WERI-Rb-1 (cell line): ENCODE measurements at regions not wholly inside any gene's neighbourhood (a gene's known extent, or its start where the extent isn't known, plus 50 kb on each side); places are given as distances from the start of the nearest gene placed in this dataset.
"Not testable (repeated sequence)": the region's sequence is repeated elsewhere in the genome, so short reads cannot be mapped to it uniquely, and the experiment has no call there.

Experiments used
- DNase-seq: peaks from one replicate; pipeline ENCODE4 v3.0.0-alpha.2; 2020
- H3K27ac ChIP-seq: fragments of 250-450 bp; sonication (Bioruptor Pico); 2 replicates; pipeline ENCODE4 v1.5.1; 2020; ENCODE audit warnings: mild to moderate bottlenecking, moderate library complexity
- H3K27me3 ChIP-seq: fragments of 250-450 bp; sonication (Bioruptor Pico); 2 replicates; pipeline ENCODE4 v1.5.1; 2021; ENCODE audit warnings: mild to moderate bottlenecking, low read depth, moderate library complexity; ENCODE audit not compliant: insufficient read depth, severe bottlenecking
- H3K36me3 ChIP-seq: fragments of 250-450 bp; sonication (Bioruptor Pico); 2 replicates; pipeline ENCODE4 v1.5.1; 2020; ENCODE audit warnings: mild to moderate bottlenecking, moderate library complexity
- H3K4me3 ChIP-seq: 2 replicates; pipeline ENCODE4 v1.5.1; 2011; ENCODE audit warnings: low read depth, mild to moderate bottlenecking, control low read depth, low read length
- H3K9me3 ChIP-seq: fragments of 250-450 bp; sonication (Bioruptor Pico); 2 replicates; pipeline ENCODE4 v1.5.1; 2021; ENCODE audit warnings: mild to moderate bottlenecking, moderate library complexity; ENCODE audit not compliant: severe bottlenecking
- TF ChIP-seq, protein P1 (sequence below): IDR thresholded peaks from 2 replicates; pipeline ENCODE4 v1.5.1; 2011; ENCODE audit warnings: low read depth, mild to moderate bottlenecking, control low read depth, inconsistent platforms, low read length

- Histone ChIP-seq H3K9me3 (no peaks in the 10 kb centered on the region), H3K27ac (no peak overlapping the region), H3K27me3 (no peaks in the 10 kb centered on the region), H3K4me3 (no peak overlapping the region), H3K36me3 (no peaks in the 10 kb centered on the region)
- TF ChIP-seq, protein P1, sequence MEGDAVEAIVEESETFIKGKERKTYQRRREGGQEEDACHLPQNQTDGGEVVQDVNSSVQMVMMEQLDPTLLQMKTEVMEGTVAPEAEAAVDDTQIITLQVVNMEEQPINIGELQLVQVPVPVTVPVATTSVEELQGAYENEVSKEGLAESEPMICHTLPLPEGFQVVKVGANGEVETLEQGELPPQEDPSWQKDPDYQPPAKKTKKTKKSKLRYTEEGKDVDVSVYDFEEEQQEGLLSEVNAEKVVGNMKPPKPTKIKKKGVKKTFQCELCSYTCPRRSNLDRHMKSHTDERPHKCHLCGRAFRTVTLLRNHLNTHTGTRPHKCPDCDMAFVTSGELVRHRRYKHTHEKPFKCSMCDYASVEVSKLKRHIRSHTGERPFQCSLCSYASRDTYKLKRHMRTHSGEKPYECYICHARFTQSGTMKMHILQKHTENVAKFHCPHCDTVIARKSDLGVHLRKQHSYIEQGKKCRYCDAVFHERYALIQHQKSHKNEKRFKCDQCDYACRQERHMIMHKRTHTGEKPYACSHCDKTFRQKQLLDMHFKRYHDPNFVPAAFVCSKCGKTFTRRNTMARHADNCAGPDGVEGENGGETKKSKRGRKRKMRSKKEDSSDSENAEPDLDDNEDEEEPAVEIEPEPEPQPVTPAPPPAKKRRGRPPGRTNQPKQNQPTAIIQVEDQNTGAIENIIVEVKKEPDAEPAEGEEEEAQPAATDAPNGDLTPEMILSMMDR = no peak
- no peak for DNase-seq
These were observed 950.3 kb downstream of the SOCS6 start for GRCh38 chr18:71238974-71239624.

- Histone ChIP-seq H3K36me3 (no peaks in the 10 kb centered on the region), H3K27ac (no peak overlapping the region), H3K4me3 (no peak overlapping the region), H3K27me3 (no peaks in the 10 kb centered on the region), H3K9me3 (no peaks in the 10 kb centered on the region)
- TF ChIP-seq, protein P1 = no peak
- DNase-seq = no peak
These were observed 948.8 kb downstream of the SOCS6 start for GRCh38 chr18:71237641-71238040.

DNA sequence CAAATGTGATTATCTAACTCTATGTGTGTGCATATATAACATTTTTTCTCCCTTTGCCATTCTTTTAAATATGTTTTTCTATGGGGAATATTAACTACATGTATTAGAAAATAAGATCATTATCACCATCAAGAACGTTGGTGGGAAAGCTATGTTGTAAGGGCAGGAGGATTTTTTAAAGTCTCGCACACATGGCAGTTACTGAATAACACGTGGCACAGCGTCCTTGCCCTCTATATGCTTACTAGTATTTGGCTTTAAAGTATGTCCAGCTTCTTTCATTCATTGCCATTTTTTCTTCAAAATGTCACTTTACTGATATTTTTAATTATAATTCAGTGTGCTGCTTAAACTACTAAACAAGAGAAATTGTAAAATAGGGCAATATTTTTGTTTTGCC lies 944.3 kb downstream of the SOCS6 start:
- DNase-seq = no peak
- Histone ChIP-seq H3K36me3 (no peaks in the 10 kb centered on the region), H3K27me3 (no peaks in the 10 kb centered on the region), H3K4me3 (no peak overlapping the region), H3K9me3 (no peaks in the 10 kb centered on the region), H3K27ac (no peak overlapping the region)
- TF ChIP-seq, protein P1 = no peak

DNA sequence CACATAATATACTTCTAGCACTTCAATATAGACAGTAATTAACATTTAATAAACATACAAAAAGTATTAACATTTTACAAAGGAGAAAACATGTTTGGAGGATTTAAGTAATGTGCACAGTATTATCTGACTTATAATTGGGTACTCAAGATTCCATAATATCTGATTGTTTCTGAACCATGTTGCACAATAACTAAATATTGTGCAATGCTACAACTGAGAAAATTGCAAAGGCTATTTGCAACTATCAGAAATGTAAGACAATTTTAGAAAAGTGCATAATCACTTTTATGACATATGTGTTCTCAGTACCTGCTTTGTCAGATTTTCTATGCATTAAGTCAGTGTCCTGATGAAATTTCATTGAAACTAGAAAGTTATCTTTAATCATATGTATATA lies 934.6 kb downstream of the SOCS6 start:
- H3K9me3 ChIP-seq = no peaks in the 10 kb centered on the region
- H3K36me3 ChIP-seq = no peaks in the 10 kb centered on the region
- TF ChIP-seq, protein P1 = no peak
- no peak overlapping the region for H3K27ac ChIP-seq
- no peak overlapping the region for H3K4me3 ChIP-seq
- no peaks in the 10 kb centered on the region for H3K27me3 ChIP-seq
- DNase-seq = no peak

DNA sequence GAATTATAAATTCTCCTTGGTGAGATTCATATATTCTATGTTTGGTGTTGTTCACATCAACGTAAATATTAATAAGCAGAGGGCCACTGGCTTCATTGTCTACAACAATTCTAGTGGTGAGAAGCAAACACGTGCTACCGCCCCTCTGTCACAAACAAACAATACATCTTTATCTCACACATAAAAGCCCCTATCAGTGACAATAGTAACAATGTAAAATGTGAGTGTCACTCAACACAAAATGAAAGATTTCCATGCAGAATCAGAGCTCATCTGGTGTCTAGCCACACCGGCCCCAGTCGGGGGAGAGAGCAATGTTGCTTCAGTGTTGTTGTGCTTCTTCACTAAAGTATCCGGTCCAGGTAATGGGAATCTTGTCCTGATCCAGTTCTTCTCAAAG lies 932.6 kb downstream of the SOCS6 start:
- Histone ChIP-seq H3K4me3 (no peak overlapping the region), H3K27me3 (no peaks in the 10 kb centered on the region), H3K27ac (no peak overlapping the region), H3K36me3 (no peaks in the 10 kb centered on the region), H3K9me3 (no peaks in the 10 kb centered on the region)
- TF ChIP-seq, protein P1 = no peak
- no peak for DNase-seq

DNA sequence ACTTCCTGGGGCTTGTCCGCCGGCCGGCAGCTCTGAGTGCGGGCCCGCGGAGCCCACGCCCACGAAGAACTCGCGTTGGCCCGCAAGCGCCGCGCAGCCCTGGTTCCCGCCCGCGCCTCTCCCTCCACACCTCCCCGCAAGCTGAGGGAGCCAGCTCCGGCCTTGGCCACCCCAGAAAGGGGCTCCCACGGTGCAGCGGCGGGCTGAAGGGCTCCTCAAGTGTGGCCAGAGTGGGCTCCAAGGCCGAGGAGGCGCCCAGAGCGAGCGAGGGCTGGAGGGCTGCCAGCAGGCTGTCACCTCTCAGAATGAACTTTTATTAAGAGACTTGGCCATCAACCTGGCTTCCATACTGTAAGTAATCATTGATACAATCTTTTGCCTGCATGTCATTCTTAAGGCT lies 923.9 kb downstream of the SOCS6 start:
- not testable (repeated sequence) for H3K27ac ChIP-seq, H3K9me3 ChIP-seq, H3K27me3 ChIP-seq, DNase-seq, H3K4me3 ChIP-seq, H3K36me3 ChIP-seq
